GM18951 (cell line): ENCODE measurements at regions not wholly inside any gene's neighbourhood (a gene's known extent, or its start where the extent isn't known, plus 50 kb on each side); places are given as distances from the start of the nearest gene placed in this dataset.
"Not testable (repeated sequence)": the region's sequence is repeated elsewhere in the genome, so short reads cannot be mapped to it uniquely, and the experiment has no call there.

ENCODE experiments used
- POLR2A ChIP-seq: IDR thresholded peaks from 4 replicates; pipeline ENCODE4 v1.6.1; 2011; ENCODE audit warnings: mild to moderate bottlenecking; ENCODE audit not compliant: insufficient read length, insufficient read depth; ENCODE audit errors: extremely low read depth
- in situ Hi-C: fragments of 300-500 bp; cut with MboI; formaldehyde crosslinking; loops from one replicate; pipeline ENCODE4 v1.12.0; 2022; ENCODE audit warnings: low sequenced_read_pairs, mixed read lengths, inconsistent platforms; ENCODE audit not compliant: unreplicated experiment

DNA sequence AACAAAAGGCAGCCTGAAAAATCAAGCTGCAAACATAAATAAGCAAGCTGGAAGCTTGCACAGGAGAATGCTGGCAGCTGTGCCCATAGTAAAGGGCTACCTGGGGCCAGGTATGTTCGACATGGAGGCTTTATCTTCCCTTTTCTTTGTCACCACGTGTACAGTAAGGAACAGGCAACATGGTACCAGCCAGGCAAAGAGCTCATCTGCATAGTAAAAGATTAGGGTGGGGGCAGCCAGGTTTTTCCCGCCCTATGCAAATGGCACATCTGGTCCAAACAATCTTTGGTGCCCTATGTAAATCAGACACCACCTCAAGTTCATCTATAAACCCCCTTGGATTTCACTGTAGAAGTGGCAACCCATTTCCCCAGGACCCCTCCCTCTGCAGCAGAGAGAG lies 625.1 kb downstream of the TYW1 start:
- no peak for TF ChIP-seq POLR2A
- in situ Hi-C loops = no loop called here

DNA sequence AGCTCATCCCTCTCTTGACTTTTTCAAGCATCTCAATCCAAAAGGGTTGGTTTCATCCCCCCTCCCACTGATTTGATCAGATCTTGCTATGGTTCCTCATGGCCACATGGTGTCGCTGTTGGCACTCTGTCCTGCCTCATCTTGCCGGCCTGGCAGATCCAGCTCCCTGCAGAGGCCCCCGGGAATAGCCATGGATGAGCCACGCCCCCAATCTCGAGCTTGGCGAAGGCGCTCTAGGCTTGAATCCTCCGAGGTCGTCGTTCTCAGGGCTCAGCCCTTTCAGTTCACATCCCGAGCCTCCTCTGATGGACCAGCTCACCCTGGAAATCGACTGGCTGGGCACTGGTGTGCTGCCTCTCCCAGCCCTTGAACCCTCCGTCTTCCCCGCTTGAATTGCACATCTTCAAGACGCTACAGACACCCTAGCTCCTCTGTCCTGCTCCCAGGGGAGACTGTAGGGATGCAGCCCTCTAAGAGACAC lies 628.7 kb downstream of the TYW1 start:
- in situ Hi-C loops = no loop called here
- TF ChIP-seq POLR2A = no peak

DNA sequence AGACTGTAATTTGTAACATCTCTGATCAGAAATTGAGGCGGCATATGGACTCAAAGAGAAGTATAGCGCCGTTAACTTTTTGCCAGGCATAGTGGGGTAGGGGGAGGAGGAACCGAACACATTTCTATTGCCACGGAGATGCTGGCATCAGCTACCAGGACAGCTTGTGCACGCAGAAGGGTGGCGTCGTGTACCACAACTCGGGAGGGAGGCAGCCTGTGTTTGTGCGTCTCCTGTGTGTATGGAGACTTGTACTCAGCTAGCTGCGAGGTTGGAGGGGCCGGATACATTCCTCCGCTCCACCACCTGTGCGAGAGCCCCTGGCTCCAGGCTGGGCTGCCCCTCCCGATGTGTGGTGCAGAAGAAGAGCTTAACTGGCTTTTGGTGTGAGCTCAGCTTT lies 634.8 kb downstream of the TYW1 start:
- in situ Hi-C loops = no loop called here
- TF ChIP-seq POLR2A = no peak

- in situ Hi-C loops = no loop called here
- no peak for TF ChIP-seq POLR2A
Observed at GRCh38 chr7:67635271-67635670, 638.6 kb downstream of the TYW1 start.

DNA sequence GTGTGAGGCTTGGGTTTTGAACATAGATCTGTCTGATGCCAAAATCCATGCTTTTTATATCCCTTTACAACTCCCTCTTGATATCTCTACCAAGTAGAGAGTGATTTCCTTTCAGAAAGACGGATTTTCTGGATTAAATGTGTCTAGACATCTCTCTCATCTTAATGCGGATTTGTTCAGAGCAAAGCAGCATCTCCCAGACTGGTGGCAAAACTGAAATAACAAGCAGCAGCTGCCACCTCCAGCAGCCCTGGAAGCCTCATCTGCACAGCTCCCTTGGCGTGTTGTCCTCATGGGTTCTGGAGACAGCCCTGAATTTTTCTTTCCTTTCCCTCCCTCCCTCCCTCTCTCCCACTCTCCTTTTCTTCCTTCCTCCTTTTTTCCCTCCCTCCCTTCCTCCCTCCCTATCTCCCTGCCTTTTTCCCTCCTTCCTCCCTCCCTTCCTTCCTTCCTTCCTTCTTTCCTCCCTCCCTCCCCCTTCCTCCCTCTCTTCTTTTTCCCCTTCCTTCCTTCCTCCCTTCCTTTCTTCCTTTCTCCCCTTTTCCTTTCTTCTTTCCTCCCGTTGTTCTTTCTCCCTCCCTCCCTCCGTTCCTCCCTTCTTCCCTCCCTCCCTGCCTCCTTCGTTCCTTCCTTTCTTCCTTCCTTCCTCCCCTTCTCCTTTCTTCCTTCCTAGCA lies 639.9 kb downstream of the TYW1 start:
- TF ChIP-seq POLR2A = no peak
- in situ Hi-C loops = no loop called here

DNA sequence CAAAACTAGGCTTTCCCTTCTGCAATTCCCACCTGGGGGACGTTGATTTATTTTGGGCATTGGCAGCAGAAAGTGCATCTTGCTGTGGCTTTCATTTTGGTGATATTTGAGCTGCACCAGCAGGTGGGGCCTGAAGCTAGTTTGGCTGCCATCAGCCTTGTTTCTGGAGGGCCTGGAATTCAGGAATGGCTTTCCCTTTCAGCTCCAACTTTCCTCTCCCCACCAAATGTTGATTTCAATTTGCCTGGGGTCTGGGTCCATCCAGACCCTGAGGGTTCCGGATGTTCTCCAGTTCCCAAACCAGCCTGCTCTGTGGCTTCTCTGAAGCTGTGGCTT lies 640.4 kb downstream of the TYW1 start:
- in situ Hi-C loops = no loop called here
- TF ChIP-seq POLR2A = no peak

DNA sequence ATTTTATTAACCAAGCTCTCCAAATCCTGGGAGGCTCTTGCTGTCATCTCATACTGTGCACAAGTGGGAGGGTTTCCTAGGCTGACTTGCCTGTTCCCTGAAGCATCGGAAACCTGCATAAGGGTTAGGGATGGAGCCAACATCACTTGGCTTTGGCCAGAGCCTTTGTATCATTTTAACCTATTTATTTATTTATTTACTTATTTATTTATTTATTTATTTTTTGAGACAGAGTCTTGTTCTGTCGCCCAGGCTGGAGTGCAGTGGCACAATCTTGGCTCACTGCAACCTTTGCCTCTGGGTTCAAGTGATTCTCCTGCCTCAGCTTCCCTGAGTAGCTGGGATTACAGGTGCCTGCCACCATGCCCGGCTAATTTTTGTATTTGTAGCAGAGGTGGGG lies 645.9 kb downstream of the TYW1 start:
- in situ Hi-C loops = not testable (repeated sequence)

- TF ChIP-seq POLR2A = no peak
- in situ Hi-C loops = no loop called here
Observed at GRCh38 chr7:67644151-67644550, 647.5 kb downstream of the TYW1 start.

GRCh38 chr7:67652937-67653336 lies 656.3 kb downstream of the TYW1 start:
- in situ Hi-C loops = no loop called here
- TF ChIP-seq POLR2A = no peak

- no peak for TF ChIP-seq POLR2A
- in situ Hi-C loops = no loop called here
Observed at GRCh38 chr7:67653856-67654454, 657.3 kb downstream of the TYW1 start.

DNA sequence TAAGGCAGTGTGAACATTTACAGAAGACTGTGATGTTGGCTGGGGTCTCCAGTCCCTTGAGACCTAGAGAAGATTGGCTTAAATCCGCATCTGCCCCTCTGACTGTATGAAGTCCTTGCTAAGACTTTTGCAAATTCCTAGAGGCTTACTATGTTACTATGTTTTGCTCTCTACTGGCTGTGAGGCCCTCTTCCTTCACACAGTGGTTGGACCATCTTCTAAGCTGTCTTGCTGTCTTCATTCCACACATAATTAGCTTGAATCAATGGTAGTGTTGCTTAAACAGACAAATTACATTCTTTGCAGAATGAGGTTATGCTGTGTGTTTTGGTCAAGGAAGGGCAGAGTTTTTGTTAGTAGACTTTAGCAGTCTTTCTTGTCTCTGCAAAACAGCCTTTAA lies 658.0 kb downstream of the TYW1 start:
- in situ Hi-C loops = no loop called here
- TF ChIP-seq POLR2A = no peak

DNA sequence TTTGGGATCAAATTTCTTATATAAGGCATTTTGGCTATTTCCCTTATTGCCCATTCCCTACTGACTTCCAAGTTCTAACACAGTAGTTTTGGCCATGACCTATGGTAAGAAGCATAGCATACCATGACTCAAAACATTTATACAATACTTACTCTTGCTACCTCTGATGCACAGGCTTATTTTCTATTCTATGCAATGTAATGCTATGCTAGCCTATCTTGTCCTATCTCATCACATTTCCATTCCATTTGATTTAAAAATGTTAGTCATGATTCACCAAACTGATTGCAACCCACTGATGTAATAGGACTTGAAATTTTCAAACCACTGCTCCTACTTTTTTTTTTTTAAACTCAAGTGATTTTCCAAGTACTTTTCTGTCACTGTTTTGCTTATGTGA lies 658.5 kb downstream of the TYW1 start:
- TF ChIP-seq POLR2A = no peak
- in situ Hi-C loops = no loop called here

DNA sequence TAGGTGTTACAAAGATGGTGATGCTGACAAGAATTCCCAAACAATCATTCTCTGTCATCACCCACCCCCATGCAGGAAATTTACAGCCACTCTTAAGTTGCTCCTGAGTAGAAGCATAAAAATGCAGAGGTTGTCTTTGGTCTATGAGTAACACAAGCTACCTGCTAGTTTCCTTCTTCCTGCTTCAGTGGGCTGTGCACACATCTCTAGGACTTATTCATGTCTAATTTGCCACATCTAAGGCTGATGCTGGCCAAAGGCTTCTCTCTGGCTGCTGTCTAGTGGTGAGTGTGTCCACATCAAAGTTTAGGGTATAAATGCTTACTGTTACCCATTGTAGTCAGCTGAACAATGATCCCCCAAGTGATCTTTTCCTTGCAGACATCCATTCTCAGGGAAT lies 662.5 kb downstream of the TYW1 start:
- no peak for TF ChIP-seq POLR2A
- in situ Hi-C loops = no loop called here

- no peak for TF ChIP-seq POLR2A
- in situ Hi-C loops = no loop called here
Observed at GRCh38 chr7:67662804-67663203, 666.2 kb downstream of the TYW1 start.

GRCh38 chr7:67663644-67664043 lies 667.0 kb downstream of the TYW1 start:
- in situ Hi-C loops = no loop called here
- TF ChIP-seq POLR2A = no peak

GRCh38 chr7:67666359-67666758 lies 669.7 kb downstream of the TYW1 start:
- in situ Hi-C loops = not testable (repeated sequence)
